ENCODE measurements at regions not wholly inside any gene's neighbourhood (a gene's known extent, or its start where the extent isn't known, plus 50 kb on each side); places are given as distances from the start of the nearest gene placed in this dataset.

- DNase-seq = no peak
Measured at GRCh38 chr12:97936165-97936564, 473.6 kb downstream of the RMST start.

GRCh38 chr12:97938031-97938430 is 475.4 kb downstream of the RMST start:
- DNase-seq = no peak

- no peak for DNase-seq
Measured at GRCh38 chr12:97939156-97939555, 476.6 kb downstream of the RMST start.

- DNase-seq = no peak
Measured at GRCh38 chr12:97940105-97940504, 477.5 kb downstream of the RMST start.

GRCh38 chr12:97940629-97941028 is 478.0 kb downstream of the RMST start:
- no peak for DNase-seq

GRCh38 chr12:97941686-97942354 is 479.2 kb downstream of the RMST start:
- DNase-seq = no peak

GRCh38 chr12:97943359-97943758 is 480.8 kb downstream of the RMST start:
- DNase-seq = no peak

GRCh38 chr12:97944576-97944975 is 482.0 kb downstream of the RMST start:
- DNase-seq = no peak

GRCh38 chr12:97946701-97947100 is 484.1 kb downstream of the RMST start:
- DNase-seq = no peak

GRCh38 chr12:97948591-97948990 is 486.0 kb downstream of the RMST start:
- no peak for DNase-seq

GRCh38 chr12:97951239-97951638 is 488.6 kb downstream of the RMST start:
- DNase-seq = no peak

- no peak for DNase-seq
Measured at GRCh38 chr12:97951717-97952116, 489.1 kb downstream of the RMST start.

- DNase-seq = no peak
Measured at GRCh38 chr12:97957109-97957508, 494.5 kb downstream of the RMST start.

- no peak for DNase-seq
Measured at GRCh38 chr12:97960225-97960624, 497.6 kb downstream of the RMST start.

GRCh38 chr12:97960741-97961608 is 498.4 kb downstream of the RMST start:
- DNase-seq = no peak

- no peak for DNase-seq
Measured at GRCh38 chr12:97967831-97968230, 505.2 kb downstream of the RMST start.

- DNase-seq = no peak
Measured at GRCh38 chr12:97968641-97969197, 506.1 kb downstream of the RMST start.

GRCh38 chr12:97977870-97978405 is 515.3 kb downstream of the RMST start:
- DNase-seq = no peak

- no peak for DNase-seq
Measured at GRCh38 chr12:97982684-97983083, 520.1 kb downstream of the RMST start.

GRCh38 chr12:97983796-97984195 is 521.2 kb downstream of the RMST start:
- DNase-seq = no peak

GRCh38 chr12:97984436-97984835 is 521.8 kb downstream of the RMST start:
- no peak for DNase-seq

GRCh38 chr12:97984974-97985580 is 522.5 kb downstream of the RMST start:
- DNase-seq = no peak

GRCh38 chr12:97985834-97986233 is 523.2 kb downstream of the RMST start:
- no peak for DNase-seq

All from GF-D8 (cell line).